GM23338 (cell line): ENCODE measurements at regions not wholly inside any gene's neighbourhood (a gene's known extent, or its start where the extent isn't known, plus 50 kb on each side); places are given as distances from the start of the nearest gene placed in this dataset.

Experiments
- ATAC-seq: fragments of 200-7000 bp; cut with Tn5 transposase; 3 replicates; pipeline ENCODE4 v1.9.1; 2020
- DNase-seq: peaks from one replicate; pipeline ENCODE4 v3.0.0-alpha.2; 2015; ENCODE audit warnings: low spot score
- H2AFZ ChIP-seq: fragments of 200-600 bp; sonication (generic); 2 replicates; pipeline ENCODE4 v1.8.0; 2016; ENCODE audit warnings: antibody characterized with exemption, mild to moderate bottlenecking, moderate library complexity
- H3F3A ChIP-seq: fragments of 200-600 bp; sonication (generic); replicated peaks from 2 replicates; pipeline ENCODE4 v1.8.0; 2017; ENCODE audit warnings: antibody characterized with exemption, mixed run types, low read depth
- H3K27ac ChIP-seq: fragments of 200-600 bp; sonication (generic); 2 replicates; pipeline ENCODE4 v1.6.1; 2016; ENCODE audit warnings: low read depth
- H3K27me3 ChIP-seq: fragments of 200-600 bp; sonication (generic); 2 replicates; pipeline ENCODE4 v1.8.0; 2016; ENCODE audit warnings: mild to moderate bottlenecking, mixed run types, moderate library complexity; ENCODE audit not compliant: insufficient read depth
- H3K36me3 ChIP-seq: fragments of 200-600 bp; sonication (generic); 2 replicates; pipeline ENCODE4 v1.8.0; 2016; ENCODE audit warnings: mild to moderate bottlenecking; ENCODE audit not compliant: insufficient read depth
- H3K4me1 ChIP-seq: fragments of 200-600 bp; sonication (generic); 2 replicates; pipeline ENCODE4 v1.8.0; 2016; ENCODE audit warnings: mild to moderate bottlenecking, moderate library complexity; ENCODE audit not compliant: insufficient read depth
- H3K4me2 ChIP-seq: fragments of 200-600 bp; sonication (generic); 2 replicates; pipeline ENCODE4 v1.7.1; 2017; ENCODE audit warnings: mixed run types
- H3K4me3 ChIP-seq: fragments of 200-600 bp; sonication (generic); 2 replicates; pipeline ENCODE4 v1.6.1; 2016; ENCODE audit warnings: mixed run types
- H3K79me2 ChIP-seq: fragments of 200-600 bp; sonication (generic); replicated peaks from 2 replicates; pipeline ENCODE4 v1.8.0; 2017; ENCODE audit warnings: mild to moderate bottlenecking; ENCODE audit not compliant: insufficient read depth
- H3K9me2 ChIP-seq: fragments of 200-600 bp; sonication (generic); 2 replicates; pipeline ENCODE4 v1.8.0; 2017; ENCODE audit not compliant: insufficient read depth
- H4K20me1 ChIP-seq: fragments of 200-600 bp; sonication (generic); replicated peaks from 2 replicates; pipeline ENCODE4 v1.8.0; 2017; ENCODE audit warnings: mild to moderate bottlenecking; ENCODE audit not compliant: insufficient read depth
- H3K27ac Mint-ChIP-seq: 2 replicates; pipeline ENCODE4 v1.8.0; 2020; ENCODE audit warnings: inconsistent platforms, mild to moderate bottlenecking, moderate library complexity, mixed read lengths
- H3K27me3 Mint-ChIP-seq: 3 replicates; pipeline ENCODE4 v1.8.0; 2022; ENCODE audit warnings: low read depth, mild to moderate bottlenecking, moderate library complexity, mixed read lengths, inconsistent platforms; ENCODE audit not compliant: insufficient read depth, poor library complexity
- H3K36me3 Mint-ChIP-seq: 3 replicates; pipeline ENCODE4 v1.8.0; 2021; ENCODE audit warnings: low read depth, mild to moderate bottlenecking, inconsistent platforms, moderate library complexity, mixed read lengths
- H3K4me1 Mint-ChIP-seq: 3 replicates; pipeline ENCODE4 v1.8.0; 2020; ENCODE audit warnings: mild to moderate bottlenecking, inconsistent platforms, mixed read lengths
- H3K4me3 Mint-ChIP-seq: 3 replicates; pipeline ENCODE4 v1.8.0; 2021; ENCODE audit warnings: moderate library complexity, mild to moderate bottlenecking, inconsistent platforms, mixed read lengths
- H3K9me3 Mint-ChIP-seq: 3 replicates; pipeline ENCODE4 v1.8.0; 2020; ENCODE audit warnings: moderate library complexity, mild to moderate bottlenecking, inconsistent platforms, mixed read lengths
- CREB1 ChIP-seq: fragments of 250-450 bp; sonication (Bioruptor Pico); IDR thresholded peaks from 2 replicates; pipeline ENCODE4 v1.5.0; 2020; ENCODE audit warnings: low read depth, mild to moderate bottlenecking, moderate library complexity
- ETS1 ChIP-seq: IDR thresholded peaks from 2 replicates; pipeline ENCODE4 v1.6.1; 2016; ENCODE audit warnings: antibody characterized with exemption
- NANOG ChIP-seq: IDR thresholded peaks from 2 replicates; pipeline ENCODE4 v1.6.1; 2016; ENCODE audit warnings: antibody characterized with exemption, borderline replicate concordance
- STAT1 ChIP-seq: IDR thresholded peaks from one replicate; pipeline ENCODE4 v1.6.1; 2016; ENCODE audit warnings: antibody characterized with exemption; ENCODE audit not compliant: unreplicated experiment
- ZNF114 ChIP-seq: fragments of 250-450 bp; sonication (Bioruptor Pico); IDR thresholded peaks from 2 replicates; pipeline ENCODE4 v1.5.0; 2020; ENCODE audit warnings: mild to moderate bottlenecking, moderate library complexity
- ZNF331 ChIP-seq: fragments of 250-450 bp; sonication (Bioruptor Pico); IDR thresholded peaks from 2 replicates; pipeline ENCODE4 v1.5.0; 2020; ENCODE audit warnings: low read depth, mild to moderate bottlenecking, moderate library complexity
- ZNF462 ChIP-seq: fragments of 250-450 bp; sonication (Bioruptor Pico); IDR thresholded peaks from 2 replicates; pipeline ENCODE4 v1.5.0; 2020; ENCODE audit warnings: mild to moderate bottlenecking, moderate library complexity

GRCh38 chr1:213692321-213692720 lies 295.5 kb upstream of the PROX1 start (continued):
- TF ChIP-seq ZNF114 (CRISPR knock-in tag) (no peak), STAT1 (no peak), NANOG (no peak), ETS1 (no peak), ZNF331 (CRISPR knock-in tag) (no peak), CREB1 (CRISPR knock-in tag) (no peak)

GRCh38 chr1:213693864-213694263 lies 293.9 kb upstream of the PROX1 start:
- Histone ChIP-seq H3K79me2 (no peaks in the 10 kb centered on the region), H3K36me3 (no peaks in the 10 kb centered on the region), H3K4me3 (no peak overlapping the region), H3K27me3 (no peaks in the 10 kb centered on the region), H3F3A (no peaks in the 10 kb centered on the region), H2AFZ (no peak overlapping the region; the same call in 1 of the 2 replicates), H3K9me2 (peaks cover 3% of the 10 kb centered on the region; the same call in 1 of the 2 replicates), H3K4me1 (no peaks in the 10 kb centered on the region), H4K20me1 (no peaks in the 10 kb centered on the region), H3K4me2 (no peak overlapping the region), H3K27ac (no peak overlapping the region)
- no peaks in the 10 kb centered on the region for H3K9me3 Mint-ChIP-seq
- H3K36me3 Mint-ChIP-seq = no peaks in the 10 kb centered on the region
- TF ChIP-seq ZNF462 (CRISPR knock-in tag) = no peak
- H3K4me1 Mint-ChIP-seq = no peaks in the 10 kb centered on the region
- no peaks in the 10 kb centered on the region for H3K27me3 Mint-ChIP-seq
- DNase-seq = no peak
- no peak overlapping the region for H3K4me3 Mint-ChIP-seq
- no peak; the same call in 2 of the 3 replicates for ATAC-seq
- H3K27ac Mint-ChIP-seq = no peak overlapping the region
